ENCODE measurements at regions not wholly inside any gene's neighbourhood (a gene's known extent, or its start where the extent isn't known, plus 50 kb on each side); places are given as distances from the start of the nearest gene placed in this dataset.

DNA sequence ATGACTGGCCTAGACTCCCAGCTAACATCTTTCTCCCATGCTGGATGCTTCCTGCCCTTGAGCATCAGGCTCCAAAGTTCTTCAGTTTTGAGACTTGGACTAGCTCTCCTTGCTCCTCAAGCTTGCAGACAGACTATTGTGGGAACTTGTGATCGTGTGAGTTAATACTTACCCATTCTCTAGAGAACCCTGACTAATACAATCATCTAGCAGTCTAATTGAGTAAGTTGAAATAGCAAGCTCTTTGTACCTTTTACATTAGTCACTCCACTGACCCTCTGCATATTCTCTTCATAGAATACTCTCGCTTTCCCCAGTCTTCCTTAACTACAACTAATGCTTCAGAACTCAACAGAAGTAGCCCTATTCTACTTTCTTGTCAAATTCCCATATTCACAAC lies 434.6 kb upstream of the NXPH2 start:
- no peak for TF ChIP-seq ZFX (IDR thresholded peaks at IDR 0.05)
- TF ChIP-seq, protein P1, sequence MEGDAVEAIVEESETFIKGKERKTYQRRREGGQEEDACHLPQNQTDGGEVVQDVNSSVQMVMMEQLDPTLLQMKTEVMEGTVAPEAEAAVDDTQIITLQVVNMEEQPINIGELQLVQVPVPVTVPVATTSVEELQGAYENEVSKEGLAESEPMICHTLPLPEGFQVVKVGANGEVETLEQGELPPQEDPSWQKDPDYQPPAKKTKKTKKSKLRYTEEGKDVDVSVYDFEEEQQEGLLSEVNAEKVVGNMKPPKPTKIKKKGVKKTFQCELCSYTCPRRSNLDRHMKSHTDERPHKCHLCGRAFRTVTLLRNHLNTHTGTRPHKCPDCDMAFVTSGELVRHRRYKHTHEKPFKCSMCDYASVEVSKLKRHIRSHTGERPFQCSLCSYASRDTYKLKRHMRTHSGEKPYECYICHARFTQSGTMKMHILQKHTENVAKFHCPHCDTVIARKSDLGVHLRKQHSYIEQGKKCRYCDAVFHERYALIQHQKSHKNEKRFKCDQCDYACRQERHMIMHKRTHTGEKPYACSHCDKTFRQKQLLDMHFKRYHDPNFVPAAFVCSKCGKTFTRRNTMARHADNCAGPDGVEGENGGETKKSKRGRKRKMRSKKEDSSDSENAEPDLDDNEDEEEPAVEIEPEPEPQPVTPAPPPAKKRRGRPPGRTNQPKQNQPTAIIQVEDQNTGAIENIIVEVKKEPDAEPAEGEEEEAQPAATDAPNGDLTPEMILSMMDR (conservative IDR thresholded peaks at IDR 0.05): no peak
- H3K27ac ChIP-seq: no peak overlapping the region

DNA sequence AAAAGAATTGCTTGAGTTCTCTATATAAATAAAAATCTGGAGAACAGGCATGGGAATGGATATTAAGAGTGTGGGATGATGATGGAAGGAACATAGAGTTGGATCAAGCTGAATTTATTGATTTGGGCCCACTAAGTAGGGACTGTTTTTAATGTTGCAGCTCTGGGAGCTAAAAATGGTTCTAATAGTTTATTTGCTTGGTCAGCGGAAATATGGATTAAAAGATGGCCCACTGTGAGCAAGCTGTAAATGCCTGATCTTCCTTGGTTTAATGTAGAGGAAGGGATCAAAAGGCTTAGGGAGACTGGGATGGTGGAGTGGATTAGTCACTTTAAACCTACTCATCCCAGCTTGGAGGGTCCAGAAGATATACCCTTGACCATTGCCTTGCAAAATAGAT lies 429.4 kb upstream of the NXPH2 start:
- no peak overlapping the region for H3K27ac ChIP-seq
- TF ChIP-seq ZFX (IDR thresholded peaks at IDR 0.05): no peak
- TF ChIP-seq, protein P1 (conservative IDR thresholded peaks at IDR 0.05): no peak

DNA sequence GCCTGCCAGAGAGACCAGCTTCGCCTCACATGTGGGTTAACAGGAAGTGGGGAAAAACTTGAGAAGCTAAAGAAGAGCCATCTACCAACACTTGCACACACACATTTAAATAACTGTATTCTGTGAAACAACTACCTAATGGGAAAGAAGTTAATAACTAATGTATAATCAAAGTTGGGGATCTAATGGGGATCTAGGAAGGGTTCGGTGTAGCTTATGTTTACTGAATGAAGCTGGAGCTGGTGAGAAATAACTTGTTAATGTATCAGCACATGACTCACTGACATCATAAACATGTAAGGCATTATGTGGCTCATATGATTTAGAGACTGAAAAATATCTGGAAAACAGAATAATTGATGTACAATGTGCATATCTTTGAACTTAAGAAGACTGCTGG lies 421.3 kb upstream of the NXPH2 start:
- no peak for TF ChIP-seq ZFX (IDR thresholded peaks at IDR 0.05)
- TF ChIP-seq, protein P1 (conservative IDR thresholded peaks at IDR 0.05): no peak
- no peak overlapping the region for H3K27ac ChIP-seq

DNA sequence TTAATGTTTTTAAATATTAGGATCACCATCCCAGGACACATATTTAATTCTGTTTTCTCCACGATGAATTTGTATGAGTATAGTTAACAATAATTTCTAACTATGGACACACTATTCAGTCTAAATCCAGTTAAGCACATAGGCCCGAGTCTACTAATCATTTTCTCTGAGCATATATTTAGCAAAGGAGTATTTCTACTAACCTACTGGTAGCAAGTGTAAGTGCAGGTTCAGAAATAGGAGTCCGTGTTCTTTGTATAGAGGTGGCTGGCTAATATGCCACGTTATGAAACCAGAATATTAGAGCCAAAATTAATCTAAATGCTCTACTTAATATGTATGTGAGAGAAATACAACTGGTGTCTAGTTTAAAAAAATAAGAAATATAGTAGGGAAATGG lies 416.6 kb upstream of the NXPH2 start:
- TF ChIP-seq, protein P1 (conservative IDR thresholded peaks at IDR 0.05): no peak; the same call in 1 of the 2 replicates
- TF ChIP-seq ZFX (IDR thresholded peaks at IDR 0.05): no peak
- H3K27ac ChIP-seq: no peak overlapping the region

DNA sequence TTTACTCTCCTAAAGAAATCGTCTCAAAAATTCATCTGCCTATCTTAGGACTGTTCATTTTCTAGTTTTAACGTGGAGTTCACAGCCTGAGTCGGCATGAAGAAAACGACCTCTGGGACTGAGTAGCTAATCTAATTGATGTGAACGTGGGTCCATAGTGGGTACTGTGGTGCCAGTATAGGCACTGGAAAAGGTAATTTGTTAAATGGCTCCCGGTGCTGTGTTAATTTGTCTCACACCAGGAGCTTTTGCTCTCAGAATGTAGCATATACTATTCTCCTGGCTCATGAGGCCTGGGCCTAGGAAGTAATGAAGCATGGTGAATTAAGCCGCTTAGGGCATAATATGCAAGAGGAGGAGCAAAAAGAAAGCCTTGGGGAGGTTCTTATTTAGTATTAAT lies 414.4 kb upstream of the NXPH2 start:
- H3K27ac ChIP-seq: no peak overlapping the region

DNA sequence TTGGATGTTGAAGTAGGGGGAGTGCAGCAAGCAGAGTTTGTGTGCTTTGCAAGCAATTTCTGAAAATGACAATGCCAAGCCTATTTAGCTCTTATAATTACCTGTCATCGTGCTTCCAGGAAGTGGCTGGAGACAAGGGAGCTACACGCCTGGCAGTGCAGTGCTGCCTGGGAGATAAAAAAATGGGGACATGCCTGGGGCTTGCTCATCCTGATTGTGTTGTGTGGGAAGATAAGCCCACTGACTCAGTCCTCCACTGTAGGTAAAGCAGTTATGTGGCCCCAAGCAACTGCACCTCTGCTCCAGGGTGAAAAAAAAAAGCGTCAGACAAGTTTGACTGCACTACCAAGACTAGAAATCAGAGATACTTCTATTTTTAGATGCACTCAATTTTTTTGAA lies 396.9 kb upstream of the NXPH2 start:
- H3K27ac ChIP-seq: no peak overlapping the region
- TF ChIP-seq, protein P1 (conservative IDR thresholded peaks at IDR 0.05): no peak
- no peak for TF ChIP-seq ZFX (IDR thresholded peaks at IDR 0.05)

More for the DNA sequence above, 414.4 kb upstream of the NXPH2 start:
- TF ChIP-seq, protein P1 (conservative IDR thresholded peaks at IDR 0.05): no peak
- TF ChIP-seq ZFX (IDR thresholded peaks at IDR 0.05): no peak

DNA sequence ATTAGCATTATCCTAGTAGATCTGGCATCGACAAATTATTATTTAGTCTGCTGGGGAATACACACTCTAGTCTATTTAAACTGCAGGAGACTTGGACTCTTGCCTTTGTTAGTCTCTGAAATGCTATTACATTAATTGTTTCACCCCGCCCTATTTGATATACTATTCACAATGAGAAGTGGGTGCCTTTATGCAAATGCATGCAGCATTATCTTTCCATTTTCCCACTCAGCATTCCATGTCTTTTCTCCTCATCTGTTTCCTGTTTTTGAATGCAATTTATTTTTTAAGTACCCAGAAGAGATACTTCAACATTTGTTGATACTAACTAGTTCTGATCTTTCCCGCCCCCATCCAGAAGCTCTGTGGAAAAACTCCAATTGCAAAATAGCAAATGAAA lies 395.3 kb upstream of the NXPH2 start:
- TF ChIP-seq, protein P1 (conservative IDR thresholded peaks at IDR 0.05): no peak
- no peak for TF ChIP-seq ZFX (IDR thresholded peaks at IDR 0.05)
- H3K27ac ChIP-seq: no peak overlapping the region
